ENCODE measurements at regions not wholly inside any gene's neighbourhood (a gene's known extent, or its start where the extent isn't known, plus 50 kb on each side); places are given as distances from the start of the nearest gene placed in this dataset.

DNA sequence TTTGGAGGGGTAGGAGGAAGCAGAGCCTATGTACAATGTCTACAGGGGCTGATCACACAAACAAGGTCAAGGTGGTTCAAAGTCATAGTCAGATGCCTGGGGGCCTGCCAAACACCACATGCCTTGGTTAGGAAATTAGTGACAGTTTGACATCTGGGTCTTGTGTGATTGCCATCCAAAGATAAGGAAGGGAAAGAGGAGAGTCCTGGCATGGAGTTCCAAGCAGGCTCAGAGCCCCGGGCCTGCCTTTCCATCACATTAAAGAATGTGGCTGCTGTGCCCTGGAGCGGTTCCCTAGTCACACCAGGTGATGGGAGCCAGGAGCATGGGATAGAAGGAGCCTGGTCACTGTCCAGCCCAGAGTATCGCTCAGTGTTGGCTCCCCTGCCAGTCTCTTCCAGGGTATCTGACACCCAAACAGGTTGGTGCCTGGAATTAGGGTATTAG, 53.6 kb upstream of the BCL2L14 start:
- TF ChIP-seq, protein P1, sequence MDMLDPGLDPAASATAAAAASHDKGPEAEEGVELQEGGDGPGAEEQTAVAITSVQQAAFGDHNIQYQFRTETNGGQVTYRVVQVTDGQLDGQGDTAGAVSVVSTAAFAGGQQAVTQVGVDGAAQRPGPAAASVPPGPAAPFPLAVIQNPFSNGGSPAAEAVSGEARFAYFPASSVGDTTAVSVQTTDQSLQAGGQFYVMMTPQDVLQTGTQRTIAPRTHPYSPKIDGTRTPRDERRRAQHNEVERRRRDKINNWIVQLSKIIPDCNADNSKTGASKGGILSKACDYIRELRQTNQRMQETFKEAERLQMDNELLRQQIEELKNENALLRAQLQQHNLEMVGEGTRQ (IDR thresholded peaks at IDR 0.05; ENCODE audit: borderline replicate concordance, low read depth, low read length), result no peak
- TF ChIP-seq CHD4 (IDR thresholded peaks at IDR 0.05), result no peak
- TF ChIP-seq, protein P2, sequence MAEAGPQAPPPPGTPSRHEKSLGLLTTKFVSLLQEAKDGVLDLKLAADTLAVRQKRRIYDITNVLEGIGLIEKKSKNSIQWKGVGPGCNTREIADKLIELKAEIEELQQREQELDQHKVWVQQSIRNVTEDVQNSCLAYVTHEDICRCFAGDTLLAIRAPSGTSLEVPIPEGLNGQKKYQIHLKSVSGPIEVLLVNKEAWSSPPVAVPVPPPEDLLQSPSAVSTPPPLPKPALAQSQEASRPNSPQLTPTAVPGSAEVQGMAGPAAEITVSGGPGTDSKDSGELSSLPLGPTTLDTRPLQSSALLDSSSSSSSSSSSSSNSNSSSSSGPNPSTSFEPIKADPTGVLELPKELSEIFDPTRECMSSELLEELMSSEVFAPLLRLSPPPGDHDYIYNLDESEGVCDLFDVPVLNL (IDR thresholded peaks at IDR 0.05; ENCODE audit: low read depth, low read length), result no peak
- 0 out of 2 replicates have a peak, but pooled peaks have one; percentile 14 for TF ChIP-seq CBFB (IDR thresholded peaks at IDR 0.05; ENCODE audit: low read depth)
- Histone ChIP-seq H3K9me3 (replicated peaks; ENCODE audit: control insufficient read depth, insufficient read depth, low read length) (no peaks in the 10 kb centered on the region), H3K36me3 (ENCODE audit: control insufficient read depth in 2 of 2, insufficient read depth in 2 of 2, low read length in 1 of 2) (no peaks in the 10 kb centered on the region), H3K79me2 (ENCODE audit: control insufficient read depth, insufficient read depth, low read length) (no peaks in the 10 kb centered on the region), H3K27ac (ENCODE audit: control insufficient read depth, insufficient read depth) (peak overlapping the region; percentile 38; the same call in 1 of the 2 replicates), H2AFZ (ENCODE audit: control insufficient read depth, low read depth, low read length) (peak overlapping the region; percentile 38; the same call in 1 of the 2 replicates), H3K9ac (ENCODE audit: control insufficient read depth, insufficient read depth, low read length) (no peak overlapping the region), H3K27me3 (replicated peaks in 1 of 2; ENCODE audit: control insufficient read depth in 2 of 2, insufficient read depth in 2 of 2, low read length in 1 of 2) (no peaks in the 10 kb centered on the region), H3K4me2 (ENCODE audit: control insufficient read depth, insufficient read depth) (no peak overlapping the region), H4K20me1 (ENCODE audit: control insufficient read depth, insufficient read depth) (no peaks in the 10 kb centered on the region), H3K4me1 (ENCODE audit: control insufficient read depth, insufficient read depth, low read length) (peaks cover 23% of the 10 kb centered on the region), H3K4me3 (no peak overlapping the region)
- ChIA-PET CTCF (interaction anchor here (0.7 to 1.3 kb wide), 3 partner anchors 16 to 367 kb away, joined by 3 to 6 read pairs (median 3); no protein-coding TSS in a partner anchor), SMC1A (ENCODE audit: uncharacterized antibody, unreplicated experiment) (interaction anchor here (1.0 to 1.3 kb wide), 2 partner anchors 9 to 16 kb away, joined by 4 read pairs; no protein-coding TSS in a partner anchor), POLR2A (no interaction called here), RAD21 (ENCODE audit: unreplicated experiment) (interaction anchor here (0.7 kb wide), 1 partner anchor 435 kb away, joined by 3 read pairs; no protein-coding TSS in a partner anchor)
- ATAC-seq, result peak; percentile 23; the same call in 2 of the 3 replicates
- no peak for FAIRE-seq
- in situ Hi-C loops (cut with MboI) (no loop called here), intact Hi-C loops (cut with micrococcal nuclease; ENCODE audit: unreplicated experiment) (no loop called here)
- no TSS peak for BruUV-seq (replicated peaks)
- WGBS (ENCODE audit: insufficient coverage, insufficient replicate concordance, low lambda C conversion rate, missing lambda C conversion rate), result 79% methylated on average over 3 of the region's 3 CpGs
- DNase-seq (ENCODE audit: low read depth, low spot score), result no peak

DNA sequence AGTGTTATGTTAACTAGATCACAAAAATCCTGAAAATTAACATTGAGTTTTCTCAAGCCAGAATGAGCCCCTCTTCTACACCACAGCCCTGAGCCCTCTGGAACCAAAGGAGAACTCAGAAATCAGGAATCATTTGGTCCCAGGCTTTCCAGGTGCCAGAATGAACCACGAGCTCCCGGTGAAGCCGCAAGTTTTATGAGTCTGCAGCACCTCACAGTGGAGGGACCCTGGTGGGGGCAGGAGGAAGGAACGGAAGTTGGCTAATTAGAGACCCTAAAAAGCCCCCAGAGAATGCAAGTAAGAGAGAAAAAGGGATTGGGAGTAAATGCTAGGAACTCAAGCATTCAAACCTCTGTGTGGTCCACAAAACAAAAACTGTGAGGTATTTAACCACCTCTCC, 52.9 kb upstream of the BCL2L14 start:
- no peak overlapping the region for H3K4me2 ChIP-seq (ENCODE audit: control insufficient read depth, insufficient read depth)
- CTCF ChIA-PET, result interaction anchor here (0.7 to 1.3 kb wide), 3 partner anchors 16 to 368 kb away, joined by 3 to 6 read pairs (median 3); no protein-coding TSS in a partner anchor
- WGBS (ENCODE audit: insufficient coverage, insufficient replicate concordance, low lambda C conversion rate, missing lambda C conversion rate), result 79% methylated on average over 4 of the region's 4 CpGs
- POLR2A ChIA-PET, result no interaction called here
- H3K4me3 ChIP-seq, result no peak overlapping the region
- H4K20me1 ChIP-seq (ENCODE audit: control insufficient read depth, insufficient read depth), result no peaks in the 10 kb centered on the region
- H3K27me3 ChIP-seq (replicated peaks in 1 of 2; ENCODE audit: control insufficient read depth in 2 of 2, insufficient read depth in 2 of 2, low read length in 1 of 2), result no peaks in the 10 kb centered on the region
- SMC1A ChIA-PET (ENCODE audit: uncharacterized antibody, unreplicated experiment), result interaction anchor here (1.0 to 1.3 kb wide), 2 partner anchors 10 to 15 kb away, joined by 4 read pairs; no protein-coding TSS in a partner anchor
- no peaks in the 10 kb centered on the region for H3K79me2 ChIP-seq (ENCODE audit: control insufficient read depth, insufficient read depth, low read length)
- no TSS peak for BruUV-seq (replicated peaks)
- H3K27ac ChIP-seq (ENCODE audit: control insufficient read depth, insufficient read depth), result no peak overlapping the region
- H3K36me3 ChIP-seq (ENCODE audit: control insufficient read depth in 2 of 2, insufficient read depth in 2 of 2, low read length in 1 of 2), result no peaks in the 10 kb centered on the region
- FAIRE-seq (no peak), DNase-seq (ENCODE audit: low read depth, low spot score) (no peak), ATAC-seq (no peak)
- RAD21 ChIA-PET (ENCODE audit: unreplicated experiment), result interaction anchor here (0.7 kb wide), 1 partner anchor 435 kb away, joined by 3 read pairs; no protein-coding TSS in a partner anchor
- H3K9ac ChIP-seq (ENCODE audit: control insufficient read depth, insufficient read depth, low read length), result no peak overlapping the region
- in situ Hi-C loops (cut with MboI) (no loop called here), intact Hi-C loops (cut with micrococcal nuclease; ENCODE audit: unreplicated experiment) (no loop called here)
- no peak overlapping the region for H2AFZ ChIP-seq (ENCODE audit: control insufficient read depth, low read depth, low read length)
- H3K9me3 ChIP-seq (replicated peaks; ENCODE audit: control insufficient read depth, insufficient read depth, low read length), result no peaks in the 10 kb centered on the region
- H3K4me1 ChIP-seq (ENCODE audit: control insufficient read depth, insufficient read depth, low read length), result peaks cover 19% of the 10 kb centered on the region
- TF ChIP-seq RAD21 (IDR thresholded peaks at IDR 0.05; ENCODE audit: insufficient read depth, low read depth, low read length) (peak; percentile 72), EED (IDR thresholded peaks at IDR 0.05; ENCODE audit: low read depth) (0 out of 2 replicates have a peak, but pooled peaks have one; percentile 50), SRF (IDR thresholded peaks at IDR 0.05; ENCODE audit: low read depth in 2 of 2, low read length in 2 of 2) (no peak)
- TF ChIP-seq, protein P3, sequence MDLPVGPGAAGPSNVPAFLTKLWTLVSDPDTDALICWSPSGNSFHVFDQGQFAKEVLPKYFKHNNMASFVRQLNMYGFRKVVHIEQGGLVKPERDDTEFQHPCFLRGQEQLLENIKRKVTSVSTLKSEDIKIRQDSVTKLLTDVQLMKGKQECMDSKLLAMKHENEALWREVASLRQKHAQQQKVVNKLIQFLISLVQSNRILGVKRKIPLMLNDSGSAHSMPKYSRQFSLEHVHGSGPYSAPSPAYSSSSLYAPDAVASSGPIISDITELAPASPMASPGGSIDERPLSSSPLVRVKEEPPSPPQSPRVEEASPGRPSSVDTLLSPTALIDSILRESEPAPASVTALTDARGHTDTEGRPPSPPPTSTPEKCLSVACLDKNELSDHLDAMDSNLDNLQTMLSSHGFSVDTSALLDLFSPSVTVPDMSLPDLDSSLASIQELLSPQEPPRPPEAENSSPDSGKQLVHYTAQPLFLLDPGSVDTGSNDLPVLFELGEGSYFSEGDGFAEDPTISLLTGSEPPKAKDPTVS (IDR thresholded peaks at IDR 0.05; ENCODE audit: low read depth, low read length), result no peak
- TF ChIP-seq, protein P4, sequence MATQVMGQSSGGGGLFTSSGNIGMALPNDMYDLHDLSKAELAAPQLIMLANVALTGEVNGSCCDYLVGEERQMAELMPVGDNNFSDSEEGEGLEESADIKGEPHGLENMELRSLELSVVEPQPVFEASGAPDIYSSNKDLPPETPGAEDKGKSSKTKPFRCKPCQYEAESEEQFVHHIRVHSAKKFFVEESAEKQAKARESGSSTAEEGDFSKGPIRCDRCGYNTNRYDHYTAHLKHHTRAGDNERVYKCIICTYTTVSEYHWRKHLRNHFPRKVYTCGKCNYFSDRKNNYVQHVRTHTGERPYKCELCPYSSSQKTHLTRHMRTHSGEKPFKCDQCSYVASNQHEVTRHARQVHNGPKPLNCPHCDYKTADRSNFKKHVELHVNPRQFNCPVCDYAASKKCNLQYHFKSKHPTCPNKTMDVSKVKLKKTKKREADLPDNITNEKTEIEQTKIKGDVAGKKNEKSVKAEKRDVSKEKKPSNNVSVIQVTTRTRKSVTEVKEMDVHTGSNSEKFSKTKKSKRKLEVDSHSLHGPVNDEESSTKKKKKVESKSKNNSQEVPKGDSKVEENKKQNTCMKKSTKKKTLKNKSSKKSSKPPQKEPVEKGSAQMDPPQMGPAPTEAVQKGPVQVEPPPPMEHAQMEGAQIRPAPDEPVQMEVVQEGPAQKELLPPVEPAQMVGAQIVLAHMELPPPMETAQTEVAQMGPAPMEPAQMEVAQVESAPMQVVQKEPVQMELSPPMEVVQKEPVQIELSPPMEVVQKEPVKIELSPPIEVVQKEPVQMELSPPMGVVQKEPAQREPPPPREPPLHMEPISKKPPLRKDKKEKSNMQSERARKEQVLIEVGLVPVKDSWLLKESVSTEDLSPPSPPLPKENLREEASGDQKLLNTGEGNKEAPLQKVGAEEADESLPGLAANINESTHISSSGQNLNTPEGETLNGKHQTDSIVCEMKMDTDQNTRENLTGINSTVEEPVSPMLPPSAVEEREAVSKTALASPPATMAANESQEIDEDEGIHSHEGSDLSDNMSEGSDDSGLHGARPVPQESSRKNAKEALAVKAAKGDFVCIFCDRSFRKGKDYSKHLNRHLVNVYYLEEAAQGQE (IDR thresholded peaks at IDR 0.05; ENCODE audit: low read depth, low read length), result no peak

Measured in GM12878 (cell line).